ENCODE measurements at regions not wholly inside any gene's neighbourhood (a gene's known extent, or its start where the extent isn't known, plus 50 kb on each side); places are given as distances from the start of the nearest gene placed in this dataset.

- no peak for TF ChIP-seq CTCF (IDR thresholded peaks at IDR 0.05; ENCODE audit: low read depth, low read length)
- no peak overlapping the region for H3K4me3 ChIP-seq (ENCODE audit: low read depth, low read length)
These were observed 77.9 kb upstream of the ADO start for GRCh38 chr10:62726638-62727037.

DNA sequence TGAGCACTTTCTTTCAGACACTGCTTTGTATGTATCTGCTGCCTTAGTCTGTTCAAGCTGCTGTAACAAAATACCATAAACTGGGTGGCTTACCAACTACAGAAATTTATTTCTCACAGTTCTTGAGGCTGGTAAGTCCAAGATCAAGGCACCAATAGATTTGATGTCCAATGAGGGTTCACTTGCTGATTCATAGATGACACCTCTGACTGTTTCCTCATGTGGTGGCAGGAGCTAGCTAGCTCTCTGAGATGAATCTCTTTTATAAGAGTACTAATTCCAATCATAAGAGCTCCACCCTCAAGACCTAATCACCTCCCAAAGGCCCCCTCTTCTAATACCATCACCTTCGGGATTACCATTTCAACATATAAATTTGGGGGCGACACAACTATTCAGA, 76.6 kb upstream of the ADO start:
- no peak overlapping the region for H3K4me3 ChIP-seq (ENCODE audit: low read depth, low read length)
- no peak for TF ChIP-seq CTCF (IDR thresholded peaks at IDR 0.05; ENCODE audit: low read depth, low read length)

- no peak overlapping the region for H3K4me3 ChIP-seq (ENCODE audit: low read depth, low read length)
- TF ChIP-seq CTCF (IDR thresholded peaks at IDR 0.05; ENCODE audit: low read depth, low read length) = no peak
These were observed 76.0 kb upstream of the ADO start for GRCh38 chr10:62728479-62728878.

DNA sequence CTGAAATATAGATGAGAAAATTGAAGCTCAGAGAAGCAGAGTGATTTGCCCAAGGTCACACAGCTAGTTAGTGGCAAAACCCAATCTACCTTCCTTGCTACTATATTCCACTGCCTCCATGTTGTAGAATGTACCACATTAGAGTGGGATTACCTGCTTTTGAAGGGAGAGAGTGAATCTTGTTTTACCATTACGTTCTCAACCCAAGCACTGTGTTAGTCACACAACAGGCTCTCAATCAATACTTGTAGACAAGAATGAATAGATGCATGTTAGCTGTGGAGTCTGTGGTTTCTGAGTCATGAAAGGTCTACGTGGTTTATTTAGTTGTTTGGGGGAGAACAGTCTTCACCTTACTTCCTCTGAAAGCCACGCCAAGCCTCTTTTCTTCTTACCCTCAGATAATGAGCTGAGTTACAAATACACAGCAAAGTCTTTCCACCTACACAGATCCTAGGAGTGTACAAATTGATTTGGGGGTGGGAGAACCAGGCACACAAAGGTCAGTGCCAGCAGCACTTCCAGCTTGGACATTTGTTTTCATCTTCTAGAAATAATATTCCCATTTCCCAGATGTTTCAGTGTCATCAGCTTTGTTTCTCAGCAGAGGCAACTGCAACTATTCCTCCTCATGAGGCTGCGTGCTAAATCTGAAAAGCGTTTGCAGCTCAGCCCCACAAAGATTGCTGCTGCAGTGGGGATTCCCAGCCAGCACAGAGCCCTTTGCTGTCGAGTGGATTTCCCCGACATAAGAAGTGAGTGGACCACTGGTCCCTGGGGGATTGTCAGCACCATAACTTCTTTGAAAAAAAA, 71.5 kb upstream of the ADO start:
- no peak overlapping the region for H3K4me3 ChIP-seq (ENCODE audit: low read depth, low read length)
- TF ChIP-seq CTCF (IDR thresholded peaks at IDR 0.05; ENCODE audit: low read depth, low read length) = no peak

GRCh38 chr10:62733654-62734293, 70.7 kb upstream of the ADO start:
- TF ChIP-seq CTCF (IDR thresholded peaks at IDR 0.05; ENCODE audit: low read depth, low read length) = no peak
- H3K4me3 ChIP-seq (ENCODE audit: low read depth, low read length) = no peak overlapping the region

DNA sequence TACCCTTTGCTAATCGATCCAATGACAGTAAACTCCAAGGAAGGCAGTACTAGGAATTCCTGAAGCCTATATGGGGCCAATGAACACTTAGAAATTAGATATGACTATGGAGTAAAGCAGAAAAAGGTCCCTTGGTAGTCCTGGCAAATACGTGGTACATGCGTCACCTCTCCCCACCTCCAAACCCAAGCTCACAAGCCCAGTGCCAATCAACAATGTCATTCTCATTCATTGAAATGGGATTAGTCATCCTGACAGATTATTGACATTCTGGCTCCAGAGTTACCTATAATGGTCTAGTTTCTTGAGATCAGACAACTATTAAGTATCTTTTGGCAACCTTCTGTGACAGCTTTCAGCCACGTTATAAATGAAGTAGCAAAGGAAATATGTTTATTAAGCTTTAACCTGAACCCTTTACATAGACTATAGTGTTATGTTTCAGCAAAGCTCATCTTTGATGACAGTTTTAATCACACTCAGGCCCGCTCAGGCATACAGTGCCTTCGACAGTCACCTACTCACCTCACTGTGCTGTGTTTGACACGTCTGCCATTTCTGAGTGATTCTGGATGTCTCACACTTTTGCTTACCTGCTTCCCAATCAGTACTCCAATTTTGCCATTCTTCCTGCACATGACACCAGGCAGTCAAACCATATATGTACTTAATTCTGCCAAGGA, 69.6 kb upstream of the ADO start:
- TF ChIP-seq CTCF (IDR thresholded peaks at IDR 0.05; ENCODE audit: low read depth, low read length) = no peak
- H3K4me3 ChIP-seq (ENCODE audit: low read depth, low read length) = no peak overlapping the region

Data from WI38 (cell line).